ENCODE measurements at regions not wholly inside any gene's neighbourhood (a gene's known extent, or its start where the extent isn't known, plus 50 kb on each side); places are given as distances from the start of the nearest gene placed in this dataset.

DNA sequence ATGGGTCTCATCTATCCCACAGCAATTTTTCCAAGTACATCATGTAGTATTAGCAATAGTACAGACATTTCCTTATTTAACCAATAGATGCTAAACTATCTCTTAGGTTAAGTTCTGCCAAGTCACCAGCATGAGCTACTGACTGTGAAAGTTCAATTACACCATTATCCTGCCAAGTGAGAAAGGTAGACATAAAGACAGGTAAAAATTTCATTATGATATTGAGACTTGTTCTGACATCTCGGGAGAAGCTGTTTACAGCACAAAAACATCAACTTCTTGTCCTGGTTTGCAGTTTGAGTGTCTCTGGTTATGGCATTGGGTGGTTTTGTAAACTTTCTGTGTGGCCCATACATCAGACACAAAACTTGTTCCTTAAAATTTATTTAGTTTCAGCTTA lies 622.4 kb upstream of the PCDH10 start:
- TF ChIP-seq POLR2A (IDR thresholded peaks at IDR 0.05; ENCODE audit: low read length) (no peak), GATA1 (IDR thresholded peaks at IDR 0.05; ENCODE audit: low read depth, low read length) (no peak)
